Thymus (tissue), 11 donors: ENCODE measurements at regions not wholly inside any gene's neighbourhood (a gene's known extent, or its start where the extent isn't known, plus 50 kb on each side); places are given as distances from the start of the nearest gene placed in this dataset.

Experiments used
- DNase-seq, 9 donors: peaks; one replicate each; pipeline ENCODE4 v3.0.0-alpha.2; 2013; ENCODE audit warnings: low spot score in 9 of 9, low read depth in 6 of 9, missing footprints in 1 of 9
- H3K27ac ChIP-seq, 2 donors: one replicate each; pipeline ENCODE4 v1.5.1; 2013; ENCODE audit warnings: control low read depth in 1 of 2, low read depth in 1 of 2, low read length in 1 of 2, mild to moderate bottlenecking in 1 of 2, moderate library complexity in 1 of 2
- H3K27me3 ChIP-seq, 2 donors: one replicate each; pipeline ENCODE4 v1.5.1; 2013; ENCODE audit warnings: low read length in 1 of 2; ENCODE audit not compliant: control insufficient read depth in 2 of 2, insufficient read depth in 1 of 2
- H3K36me3 ChIP-seq, 2 donors: one replicate each; pipeline ENCODE4 v1.5.1; 2013; ENCODE audit warnings: low read length in 1 of 2, mild to moderate bottlenecking in 1 of 2, moderate library complexity in 1 of 2; ENCODE audit not compliant: control insufficient read depth in 2 of 2, insufficient read depth in 2 of 2
- H3K4me1 ChIP-seq, 2 donors: one replicate each; pipeline ENCODE4 v1.5.1; 2013; ENCODE audit warnings: low read length in 2 of 2; ENCODE audit not compliant: control insufficient read depth in 2 of 2, insufficient read depth in 2 of 2
- H3K4me3 ChIP-seq, 2 donors: one replicate each; pipeline ENCODE4 v1.5.1; 2013; ENCODE audit warnings: low read length in 2 of 2, control low read depth in 1 of 2, mild to moderate bottlenecking in 1 of 2
- H3K9me3 ChIP-seq, 2 donors: one replicate each; pipeline ENCODE4 v1.5.1; 2013; ENCODE audit warnings: low read length in 1 of 2, mild to moderate bottlenecking in 1 of 2; ENCODE audit not compliant: control insufficient read depth in 2 of 2, insufficient read depth in 1 of 2
- WGBS: extraction: QIAGEN DNeasy Blood & Tissue Kit; methylation state at CpG from one replicate; pipeline ENCODE4 v1.1.7; 2013; 5-methylcytosine and 5-hydroxymethylcytosine counted together
- donor health status: healthy.

GRCh38 chr7:18224138-18224537, 196.5 kb upstream of the PRPS1L1 start:
- Histone ChIP-seq H3K27ac (peak overlapping the region in 1 of 2 donors; percentile 4), H3K9me3 (no peaks in the 10 kb centered on the region), H3K27me3 (no peaks in the 10 kb centered on the region), H3K36me3 (no peaks in the 10 kb centered on the region), H3K4me1 (no peaks in the 10 kb centered on the region), H3K4me3 (no peak overlapping the region)
- 95% methylated on average over 1 of the region's 1 CpG for WGBS
- DNase-seq, result no peak

- DNase-seq, result no peak
- no peaks in the 10 kb centered on the region for H3K4me1 ChIP-seq
- H3K4me3 ChIP-seq, result no peak overlapping the region
- no peaks in the 10 kb centered on the region for H3K27me3 ChIP-seq
- H3K36me3 ChIP-seq, result no peaks in the 10 kb centered on the region
- no peak overlapping the region for H3K27ac ChIP-seq
- no peaks in the 10 kb centered on the region for H3K9me3 ChIP-seq
Measured at GRCh38 chr7:18225067-18225466, 197.4 kb upstream of the PRPS1L1 start.

- WGBS, result 98% methylated on average over 2 of the region's 2 CpGs
- Histone ChIP-seq H3K27ac (no peak overlapping the region), H3K27me3 (no peaks in the 10 kb centered on the region), H3K36me3 (no peaks in the 10 kb centered on the region), H3K4me3 (no peak overlapping the region), H3K9me3 (no peaks in the 10 kb centered on the region), H3K4me1 (no peaks in the 10 kb centered on the region)
- DNase-seq, result no peak
Measured at GRCh38 chr7:18226598-18226997, 199.0 kb upstream of the PRPS1L1 start.

- Histone ChIP-seq H3K9me3 (no peaks in the 10 kb centered on the region), H3K36me3 (no peaks in the 10 kb centered on the region), H3K4me1 (no peaks in the 10 kb centered on the region), H3K27me3 (no peaks in the 10 kb centered on the region), H3K4me3 (no peak overlapping the region), H3K27ac (no peak overlapping the region)
- DNase-seq, result no peak
- 96% methylated on average over 2 of the region's 2 CpGs for WGBS
Measured at GRCh38 chr7:18228686-18229085, 201.0 kb upstream of the PRPS1L1 start.

GRCh38 chr7:18230271-18230670, 202.6 kb upstream of the PRPS1L1 start:
- no peak for DNase-seq
- Histone ChIP-seq H3K9me3 (no peaks in the 10 kb centered on the region), H3K27me3 (no peaks in the 10 kb centered on the region), H3K27ac (no peak overlapping the region), H3K4me3 (no peak overlapping the region), H3K36me3 (no peaks in the 10 kb centered on the region), H3K4me1 (no peaks in the 10 kb centered on the region)
- WGBS, result 97% methylated on average over 8 of the region's 8 CpGs

- DNase-seq, result no peak
- no peaks in the 10 kb centered on the region for H3K27me3 ChIP-seq
- 96% methylated on average over 4 of the region's 4 CpGs for WGBS
- H3K36me3 ChIP-seq, result no peaks in the 10 kb centered on the region
- H3K27ac ChIP-seq, result no peak overlapping the region
- no peaks in the 10 kb centered on the region for H3K9me3 ChIP-seq
- no peaks in the 10 kb centered on the region for H3K4me1 ChIP-seq
- H3K4me3 ChIP-seq, result no peak overlapping the region
Measured at GRCh38 chr7:18231854-18232253, 204.2 kb upstream of the PRPS1L1 start.

GRCh38 chr7:18234519-18234918, 206.9 kb upstream of the PRPS1L1 start:
- Histone ChIP-seq H3K4me1 (no peaks in the 10 kb centered on the region), H3K9me3 (no peaks in the 10 kb centered on the region), H3K27me3 (no peaks in the 10 kb centered on the region), H3K27ac (no peak overlapping the region), H3K4me3 (no peak overlapping the region), H3K36me3 (no peaks in the 10 kb centered on the region)
- DNase-seq, result no peak
- 98% methylated on average over 2 of the region's 2 CpGs for WGBS

- Histone ChIP-seq H3K4me3 (no peak overlapping the region), H3K9me3 (no peaks in the 10 kb centered on the region), H3K27ac (no peak overlapping the region), H3K27me3 (no peaks in the 10 kb centered on the region), H3K36me3 (no peaks in the 10 kb centered on the region), H3K4me1 (no peaks in the 10 kb centered on the region)
- WGBS, result 98% methylated on average over 2 of the region's 2 CpGs
- DNase-seq, result no peak
Measured at GRCh38 chr7:18235819-18236218, 208.2 kb upstream of the PRPS1L1 start.

- DNase-seq, result peak in 2 of 9 donors; percentile 15 to 37
- H3K9me3 ChIP-seq, result no peaks in the 10 kb centered on the region
- H3K4me3 ChIP-seq, result no peak overlapping the region
- H3K36me3 ChIP-seq, result no peaks in the 10 kb centered on the region
- H3K4me1 ChIP-seq, result peaks cover 4 to 5% of the 10 kb centered on the region in 2 donors
- 23% methylated on average over 3 of the region's 3 CpGs for WGBS
- no peak overlapping the region for H3K27ac ChIP-seq
- H3K27me3 ChIP-seq, result no peaks in the 10 kb centered on the region
Measured at GRCh38 chr7:18239212-18239611, 211.6 kb upstream of the PRPS1L1 start.
